ENCODE measurements at regions not wholly inside any gene's neighbourhood (a gene's known extent, or its start where the extent isn't known, plus 50 kb on each side); places are given as distances from the start of the nearest gene placed in this dataset.

GRCh38 chr2:74041182-74041581, 56.5 kb downstream of the TET3 start:
- no peak for TF ChIP-seq FOXM1 (IDR thresholded peaks at IDR 0.05; ENCODE audit: borderline replicate concordance, low read depth)
- TF ChIP-seq TAF1 (IDR thresholded peaks at IDR 0.05; ENCODE audit: low read depth) = no peak
- TF ChIP-seq, protein P1, sequence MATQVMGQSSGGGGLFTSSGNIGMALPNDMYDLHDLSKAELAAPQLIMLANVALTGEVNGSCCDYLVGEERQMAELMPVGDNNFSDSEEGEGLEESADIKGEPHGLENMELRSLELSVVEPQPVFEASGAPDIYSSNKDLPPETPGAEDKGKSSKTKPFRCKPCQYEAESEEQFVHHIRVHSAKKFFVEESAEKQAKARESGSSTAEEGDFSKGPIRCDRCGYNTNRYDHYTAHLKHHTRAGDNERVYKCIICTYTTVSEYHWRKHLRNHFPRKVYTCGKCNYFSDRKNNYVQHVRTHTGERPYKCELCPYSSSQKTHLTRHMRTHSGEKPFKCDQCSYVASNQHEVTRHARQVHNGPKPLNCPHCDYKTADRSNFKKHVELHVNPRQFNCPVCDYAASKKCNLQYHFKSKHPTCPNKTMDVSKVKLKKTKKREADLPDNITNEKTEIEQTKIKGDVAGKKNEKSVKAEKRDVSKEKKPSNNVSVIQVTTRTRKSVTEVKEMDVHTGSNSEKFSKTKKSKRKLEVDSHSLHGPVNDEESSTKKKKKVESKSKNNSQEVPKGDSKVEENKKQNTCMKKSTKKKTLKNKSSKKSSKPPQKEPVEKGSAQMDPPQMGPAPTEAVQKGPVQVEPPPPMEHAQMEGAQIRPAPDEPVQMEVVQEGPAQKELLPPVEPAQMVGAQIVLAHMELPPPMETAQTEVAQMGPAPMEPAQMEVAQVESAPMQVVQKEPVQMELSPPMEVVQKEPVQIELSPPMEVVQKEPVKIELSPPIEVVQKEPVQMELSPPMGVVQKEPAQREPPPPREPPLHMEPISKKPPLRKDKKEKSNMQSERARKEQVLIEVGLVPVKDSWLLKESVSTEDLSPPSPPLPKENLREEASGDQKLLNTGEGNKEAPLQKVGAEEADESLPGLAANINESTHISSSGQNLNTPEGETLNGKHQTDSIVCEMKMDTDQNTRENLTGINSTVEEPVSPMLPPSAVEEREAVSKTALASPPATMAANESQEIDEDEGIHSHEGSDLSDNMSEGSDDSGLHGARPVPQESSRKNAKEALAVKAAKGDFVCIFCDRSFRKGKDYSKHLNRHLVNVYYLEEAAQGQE (IDR thresholded peaks at IDR 0.05; ENCODE audit: low read depth) = no peak
- TF ChIP-seq CEBPB (IDR thresholded peaks at IDR 0.05) = no peak
- TF ChIP-seq EP300 (IDR thresholded peaks at IDR 0.05; ENCODE audit: borderline replicate concordance) = no peak
- no peak for TF ChIP-seq RAD21 (IDR thresholded peaks at IDR 0.05; ENCODE audit: low read depth)
- TF ChIP-seq ZBTB7A (IDR thresholded peaks at IDR 0.05; ENCODE audit: low read depth) = no peak
- no peak for TF ChIP-seq CREB1 (IDR thresholded peaks at IDR 0.05; ENCODE audit: low read depth)
- no peak for TF ChIP-seq TCF12 (IDR thresholded peaks at IDR 0.05; ENCODE audit: low read depth)
- no peak for TF ChIP-seq NFIC (IDR thresholded peaks at IDR 0.05)
- no peak for TF ChIP-seq YY1 (IDR thresholded peaks at IDR 0.05; ENCODE audit: low read depth)
- no peak for TF ChIP-seq MAX (IDR thresholded peaks at IDR 0.05)
- TF ChIP-seq, protein P2, sequence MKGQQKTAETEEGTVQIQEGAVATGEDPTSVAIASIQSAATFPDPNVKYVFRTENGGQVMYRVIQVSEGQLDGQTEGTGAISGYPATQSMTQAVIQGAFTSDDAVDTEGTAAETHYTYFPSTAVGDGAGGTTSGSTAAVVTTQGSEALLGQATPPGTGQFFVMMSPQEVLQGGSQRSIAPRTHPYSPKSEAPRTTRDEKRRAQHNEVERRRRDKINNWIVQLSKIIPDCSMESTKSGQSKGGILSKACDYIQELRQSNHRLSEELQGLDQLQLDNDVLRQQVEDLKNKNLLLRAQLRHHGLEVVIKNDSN (IDR thresholded peaks at IDR 0.05) = no peak
